Activated CD4-positive, alpha-beta T cell treated with anti-CD3 and anti-CD28 coated beads for 1 hour (primary cell): ENCODE measurements at regions not wholly inside any gene's neighbourhood (a gene's known extent, or its start where the extent isn't known, plus 50 kb on each side); places are given as distances from the start of the nearest gene placed in this dataset.
"Not testable (repeated sequence)": the region's sequence is repeated elsewhere in the genome, so short reads cannot be mapped to it uniquely, and the experiment has no call there.

ENCODE experiments used
- DNase-seq: peaks from one replicate; pipeline ENCODE4 v3.0.0-alpha.2; 2020

GRCh38 chr10:123221418-123221817 is 67.2 kb downstream of the BUB3 start:
- no peak for DNase-seq

- DNase-seq = no peak
Observed at GRCh38 chr10:123222832-123223231, 68.6 kb downstream of the BUB3 start.

- DNase-seq = no peak
Observed at GRCh38 chr10:123227706-123228105, 73.5 kb downstream of the BUB3 start.

- no peak for DNase-seq
Observed at GRCh38 chr10:123229927-123230630, 75.9 kb downstream of the BUB3 start.

- not testable (repeated sequence) for DNase-seq
Observed at GRCh38 chr10:123232879-123233278, 78.7 kb downstream of the BUB3 start.

- not testable (repeated sequence) for DNase-seq
Observed at GRCh38 chr10:123235014-123235413, 80.8 kb downstream of the BUB3 start.

GRCh38 chr10:123236126-123236525 is 81.9 kb downstream of the BUB3 start:
- DNase-seq = no peak

- no peak for DNase-seq
Observed at GRCh38 chr10:123240250-123240649, 86.0 kb downstream of the BUB3 start.

- DNase-seq = no peak
Observed at GRCh38 chr10:123240776-123241175, 86.6 kb downstream of the BUB3 start.

- DNase-seq = peak; percentile 19
Observed at GRCh38 chr10:123241391-123242141, 87.4 kb downstream of the BUB3 start.

- DNase-seq = no peak
Observed at GRCh38 chr10:123244747-123245146, 90.5 kb downstream of the BUB3 start.

- DNase-seq = no peak
Observed at GRCh38 chr10:123245264-123245663, 91.1 kb downstream of the BUB3 start.

- DNase-seq = no peak
Observed at GRCh38 chr10:123249894-123250293, 95.7 kb downstream of the BUB3 start.

- no peak for DNase-seq
Observed at GRCh38 chr10:123250640-123251039, 96.4 kb downstream of the BUB3 start.

GRCh38 chr10:123252779-123253178 is 98.6 kb downstream of the BUB3 start:
- DNase-seq = no peak

- not testable (repeated sequence) for DNase-seq
Observed at GRCh38 chr10:123254343-123254742, 100.1 kb downstream of the BUB3 start.

- DNase-seq = no peak
Observed at GRCh38 chr10:123257904-123258456, 103.8 kb downstream of the BUB3 start.

- DNase-seq = no peak
Observed at GRCh38 chr10:123259081-123259480, 104.9 kb downstream of the BUB3 start.

- DNase-seq = no peak
Observed at GRCh38 chr10:123259791-123260190, 105.6 kb downstream of the BUB3 start.

- no peak for DNase-seq
Observed at GRCh38 chr10:123262456-123262855, 108.3 kb downstream of the BUB3 start.

- no peak for DNase-seq
Observed at GRCh38 chr10:123266971-123267370, 112.8 kb downstream of the BUB3 start.

- DNase-seq = no peak
Observed at GRCh38 chr10:123269017-123269552, 114.9 kb downstream of the BUB3 start.

- DNase-seq = no peak
Observed at GRCh38 chr10:123269675-123270074, 115.5 kb downstream of the BUB3 start.

- DNase-seq = no peak
Observed at GRCh38 chr10:123270221-123270620, 116.0 kb downstream of the BUB3 start.
